ENCODE measurements at regions not wholly inside any gene's neighbourhood (a gene's known extent, or its start where the extent isn't known, plus 50 kb on each side); places are given as distances from the start of the nearest gene placed in this dataset.

DNA sequence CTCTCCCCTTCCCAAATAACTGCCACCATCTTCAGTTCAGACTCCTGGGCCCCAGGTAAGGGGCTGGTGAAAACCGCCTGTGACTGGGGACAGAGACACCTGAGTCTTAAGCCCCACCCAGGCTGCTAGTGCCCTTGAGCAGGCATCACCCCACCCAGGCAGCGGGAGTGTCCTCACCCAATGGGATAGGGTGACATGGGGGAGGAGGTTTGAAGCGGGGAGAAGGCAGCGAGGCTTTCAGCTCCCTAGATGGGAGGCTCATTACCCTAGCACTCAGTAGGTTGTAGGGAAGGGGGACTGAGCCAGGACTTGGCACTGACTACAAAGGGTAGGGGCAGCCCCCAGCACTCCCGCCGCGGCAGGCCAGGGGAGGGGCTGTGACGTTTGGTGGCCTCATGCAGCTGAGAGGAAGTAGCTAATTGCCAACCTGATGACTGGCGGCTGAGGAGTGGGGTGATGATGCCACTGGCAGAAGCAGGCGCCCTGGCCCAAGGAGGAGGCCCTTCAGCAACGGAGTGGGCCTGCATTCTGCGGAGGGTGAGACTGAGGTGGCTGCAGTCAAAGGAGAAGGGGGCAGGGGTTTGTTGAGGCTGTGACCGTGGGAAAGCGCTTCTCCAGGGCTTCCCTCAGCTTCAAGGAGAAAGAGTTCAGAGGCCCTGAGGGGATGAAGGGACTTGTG lies 126.9 kb downstream of the MRPL14 start:
- TF ChIP-seq RB1 (IDR thresholded peaks at IDR 0.05; ENCODE audit: low read depth) (no peak), NR2C1 (IDR thresholded peaks at IDR 0.05) (no peak), NR2C1 (tag; IDR thresholded peaks at IDR 0.05) (no peak), GATA2 (CRISPR knock-in tag; IDR thresholded peaks at IDR 0.05) (no peak), SETDB1 (IDR thresholded peaks at IDR 0.05; ENCODE audit: low read length) (no peak)

Measured in K562 (cell line).